Adrenal gland (tissue), 9 donors: ENCODE measurements at regions not wholly inside any gene's neighbourhood (a gene's known extent, or its start where the extent isn't known, plus 50 kb on each side); places are given as distances from the start of the nearest gene placed in this dataset.

Source experiments
- DNase-seq, 7 donors: peaks; one replicate each; pipeline ENCODE4 v3.0.0-alpha.2; 2019 to 2020
- H3K27ac ChIP-seq, 5 donors: fragments of 200-600 bp; sonication (generic) in 4 of 5; 1 replicate in 3 of 5; 2 replicates in 2 of 5; pipeline versions ENCODE4 v1.5.1 to v1.8.0; 2016 to 2020; ENCODE audit warnings: mild to moderate bottlenecking in 1 of 5
- H3K27me3 ChIP-seq: fragments of 200-600 bp; 2 replicates; pipeline ENCODE4 v1.8.0; 2021
- H3K36me3 ChIP-seq, 2 donors: fragments of 200-600 bp; replicated peaks in 1 of 2; 1 replicate in 1 of 2; 2 replicates in 1 of 2; pipeline versions ENCODE4 v1.5.1 to v1.8.0; 2018 to 2022
- H3K4me1 ChIP-seq, 2 donors: fragments of 200-600 bp; replicated peaks in 1 of 2; 1 replicate in 1 of 2; 2 replicates in 1 of 2; pipeline versions ENCODE4 v1.5.1 to v1.8.0; 2018 to 2021
- H3K4me3 ChIP-seq, 4 donors: fragments of 200-600 bp; sonication (generic) in 3 of 4; one replicate each; pipeline ENCODE4 v1.5.1; 2016 to 2018
- H3K9me3 ChIP-seq, 3 donors: fragments of 200-600 bp; sonication (generic) in 1 of 3; replicated peaks in 1 of 3; 1 replicate in 2 of 3; 2 replicates in 1 of 3; pipeline versions ENCODE4 v1.5.1 to v1.8.0; 2016 to 2021
- POLR2A ChIP-seq, 2 donors: fragments of 450-650 bp; IDR thresholded peaks; one replicate each; pipeline ENCODE4 v1.6.1; 2017; ENCODE audit warnings: antibody characterized with exemption in 2 of 2, mild to moderate bottlenecking in 2 of 2, moderate library complexity in 1 of 2
- WGBS, 4 donors: extraction: QIAGEN DNeasy Blood & Tissue Kit in 2 of 4; methylation state at CpG; one replicate each; pipeline versions ENCODE4 v1.1.5 to v1.1.7; 2013 to 2017; 5-methylcytosine and 5-hydroxymethylcytosine counted together
- intact Hi-C, 2 donors: fragments of 100-400 bp; cut with DNase I; formaldehyde crosslinking; loops; one replicate each; pipeline versions ENCODE4 v1.14.1 to v1.15.0; 2022 to 2023
- TF ChIP-seq, protein P1 (sequence below), 6 experiments: fragments of 450-650 bp in 4 of 6; fragments of 200-600 bp in 2 of 6; sonication (generic) in 1 of 6; IDR thresholded peaks; 1 replicate in 5 of 6; 2 replicates in 1 of 6; pipeline versions ENCODE4 v1.5.1 to v1.8.0; 2016 to 2021; ENCODE audit warnings: antibody characterized with exemption in 6 of 6, mild to moderate bottlenecking in 2 of 6, moderate library complexity in 1 of 6
- donor health status: healthy with polysubstance abuse.
- donor health status: Bipolar disorder and iron deficiency.
- donor health status: DM: yes; HTN: yes; CAD: no.
- donor health status: DM: no; HTN: no; CAD: no.
- donor health status: DM: no; HTN: no; CAD: no.

GRCh38 chr3:72569754-72570440, 278.3 kb downstream of the SHQ1 start:
- H3K4me1 ChIP-seq, result no peaks in the 10 kb centered on the region
- no peaks in the 10 kb centered on the region for H3K36me3 ChIP-seq
- H3K4me3 ChIP-seq, result no peak overlapping the region
- no peak overlapping the region for H3K27ac ChIP-seq
- 89 to 93% (median 91%) methylated on average over 10 of the region's 10 CpGs for WGBS, 4 donors
- intact Hi-C loops, result no loop called here
- TF ChIP-seq, protein P1, sequence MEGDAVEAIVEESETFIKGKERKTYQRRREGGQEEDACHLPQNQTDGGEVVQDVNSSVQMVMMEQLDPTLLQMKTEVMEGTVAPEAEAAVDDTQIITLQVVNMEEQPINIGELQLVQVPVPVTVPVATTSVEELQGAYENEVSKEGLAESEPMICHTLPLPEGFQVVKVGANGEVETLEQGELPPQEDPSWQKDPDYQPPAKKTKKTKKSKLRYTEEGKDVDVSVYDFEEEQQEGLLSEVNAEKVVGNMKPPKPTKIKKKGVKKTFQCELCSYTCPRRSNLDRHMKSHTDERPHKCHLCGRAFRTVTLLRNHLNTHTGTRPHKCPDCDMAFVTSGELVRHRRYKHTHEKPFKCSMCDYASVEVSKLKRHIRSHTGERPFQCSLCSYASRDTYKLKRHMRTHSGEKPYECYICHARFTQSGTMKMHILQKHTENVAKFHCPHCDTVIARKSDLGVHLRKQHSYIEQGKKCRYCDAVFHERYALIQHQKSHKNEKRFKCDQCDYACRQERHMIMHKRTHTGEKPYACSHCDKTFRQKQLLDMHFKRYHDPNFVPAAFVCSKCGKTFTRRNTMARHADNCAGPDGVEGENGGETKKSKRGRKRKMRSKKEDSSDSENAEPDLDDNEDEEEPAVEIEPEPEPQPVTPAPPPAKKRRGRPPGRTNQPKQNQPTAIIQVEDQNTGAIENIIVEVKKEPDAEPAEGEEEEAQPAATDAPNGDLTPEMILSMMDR (IDR thresholded peaks at IDR 0.05), result no peak
- TF ChIP-seq POLR2A (IDR thresholded peaks at IDR 0.05), result no peak
- no peaks in the 10 kb centered on the region for H3K27me3 ChIP-seq
- H3K9me3 ChIP-seq, result no peaks in the 10 kb centered on the region
- no peak for DNase-seq

GRCh38 chr3:72568083-72568482, 280.2 kb downstream of the SHQ1 start:
- 88 to 93% (median 92%) methylated on average over 10 to 11 of the region's 11 CpGs for WGBS, 4 donors
- TF ChIP-seq, protein P1 (IDR thresholded peaks at IDR 0.05), result no peak
- no peak for TF ChIP-seq POLR2A (IDR thresholded peaks at IDR 0.05)

DNA sequence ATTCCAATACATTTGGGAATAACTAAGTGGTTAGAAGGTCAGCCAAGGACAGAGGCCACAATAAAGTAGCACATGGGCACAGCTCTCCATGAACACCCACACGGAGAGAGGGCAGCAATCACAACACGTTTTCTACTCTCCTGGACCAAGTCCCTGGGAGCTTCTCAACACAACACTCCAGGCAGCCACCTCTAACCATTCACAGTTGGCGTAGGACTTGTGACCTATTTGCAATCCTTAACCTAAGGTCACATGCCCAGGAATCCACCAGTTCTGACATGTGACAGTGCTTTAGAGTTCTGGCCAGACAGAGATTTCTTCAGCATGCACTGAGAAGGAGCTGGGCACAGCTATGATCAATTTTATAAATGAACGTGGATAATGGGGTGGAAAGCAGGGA, 280.8 kb downstream of the SHQ1 start:
- intact Hi-C loops, result no loop called here
- peak in 2 of 7 donors; percentile 17 to 38 for DNase-seq
- Histone ChIP-seq H3K4me1 (no peaks in the 10 kb centered on the region), H3K27me3 (no peaks in the 10 kb centered on the region), H3K9me3 (no peaks in the 10 kb centered on the region), H3K36me3 (no peaks in the 10 kb centered on the region), H3K4me3 (no peak overlapping the region), H3K27ac (no peak overlapping the region)
- TF ChIP-seq, protein P1 (IDR thresholded peaks at IDR 0.05), result no peak
- TF ChIP-seq POLR2A (IDR thresholded peaks at IDR 0.05), result no peak
- WGBS, 4 donors, result 62 to 75% (median 71%) methylated on average over 4 of the region's 4 CpGs

More at GRCh38 chr3:72568083-72568482, 280.2 kb downstream of the SHQ1 start:
- Histone ChIP-seq H3K4me1 (no peaks in the 10 kb centered on the region), H3K36me3 (no peaks in the 10 kb centered on the region), H3K27me3 (no peaks in the 10 kb centered on the region), H3K9me3 (no peaks in the 10 kb centered on the region), H3K4me3 (no peak overlapping the region), H3K27ac (no peak overlapping the region)
- intact Hi-C loops, result no loop called here
- no peak for DNase-seq

DNA sequence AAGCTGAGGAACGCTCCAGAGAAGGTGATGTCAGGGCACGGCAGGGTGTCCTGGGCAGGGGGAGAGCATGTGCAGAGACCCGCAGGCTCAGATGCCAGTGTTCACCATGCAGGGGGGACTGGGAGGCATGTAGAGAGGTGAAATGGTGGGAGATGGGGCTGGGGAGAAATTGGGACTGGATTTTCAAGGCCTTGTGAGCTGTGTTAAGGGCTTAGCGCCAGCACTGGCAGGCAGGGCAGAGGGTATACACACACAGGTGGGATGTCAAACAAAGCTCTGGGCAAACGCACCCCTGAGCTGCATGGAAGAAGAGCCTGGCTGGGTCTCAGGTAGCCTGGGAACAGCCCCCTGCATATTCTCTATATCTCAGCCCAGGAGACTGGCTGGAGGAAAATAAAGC, 282.7 kb downstream of the SHQ1 start:
- H3K4me1 ChIP-seq, result no peaks in the 10 kb centered on the region
- intact Hi-C loops, result no loop called here

More for the DNA sequence above, 282.7 kb downstream of the SHQ1 start:
- Histone ChIP-seq H3K36me3 (no peaks in the 10 kb centered on the region), H3K9me3 (no peaks in the 10 kb centered on the region), H3K27me3 (no peaks in the 10 kb centered on the region), H3K27ac (no peak overlapping the region), H3K4me3 (no peak overlapping the region)
- WGBS, 4 donors, result 94 to 99% (median 95%) methylated on average over 5 of the region's 5 CpGs
- TF ChIP-seq, protein P1 (IDR thresholded peaks at IDR 0.05), result no peak
- TF ChIP-seq POLR2A (IDR thresholded peaks at IDR 0.05), result no peak
- DNase-seq, result no peak
